HuH-7 (cell line): ENCODE measurements at regions not wholly inside any gene's neighbourhood (a gene's known extent, or its start where the extent isn't known, plus 50 kb on each side); places are given as distances from the start of the nearest gene placed in this dataset.

Source experiments
- DNase-seq: peaks from one replicate; pipeline ENCODE4 v3.0.0; 2011; ENCODE audit warnings: low spot score

DNA sequence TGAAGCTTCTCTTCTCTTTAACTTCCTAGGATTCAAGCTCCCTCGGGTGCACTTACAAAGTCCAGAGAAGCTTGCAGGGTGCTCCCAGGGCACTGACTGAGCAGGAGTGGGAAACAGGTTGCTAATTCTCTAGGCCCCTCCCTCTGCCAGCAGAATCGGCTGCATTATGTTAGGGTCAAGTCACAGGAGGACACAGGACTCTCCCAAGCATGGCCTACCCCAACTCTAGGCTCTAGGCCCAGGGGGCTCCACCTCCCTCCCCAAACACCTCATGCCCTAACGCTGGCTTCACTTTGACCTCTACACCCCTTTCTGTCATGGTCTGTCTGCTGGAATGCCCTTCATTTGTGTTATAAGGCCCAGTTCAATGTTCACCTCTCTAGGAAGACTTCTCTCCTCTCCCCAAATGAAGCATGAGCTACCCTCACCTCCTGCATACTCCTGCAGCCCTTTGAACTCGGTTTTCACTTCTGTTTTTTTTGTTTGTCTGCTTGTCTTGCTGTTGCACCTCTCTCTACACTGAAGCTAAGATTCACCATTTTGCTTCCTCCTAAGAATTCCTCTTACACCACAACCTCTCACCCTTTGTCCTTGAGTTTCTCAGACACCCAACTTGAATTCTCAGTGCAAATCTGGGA, 521.8 kb upstream of the ID2 start:
- no peak for DNase-seq

DNA sequence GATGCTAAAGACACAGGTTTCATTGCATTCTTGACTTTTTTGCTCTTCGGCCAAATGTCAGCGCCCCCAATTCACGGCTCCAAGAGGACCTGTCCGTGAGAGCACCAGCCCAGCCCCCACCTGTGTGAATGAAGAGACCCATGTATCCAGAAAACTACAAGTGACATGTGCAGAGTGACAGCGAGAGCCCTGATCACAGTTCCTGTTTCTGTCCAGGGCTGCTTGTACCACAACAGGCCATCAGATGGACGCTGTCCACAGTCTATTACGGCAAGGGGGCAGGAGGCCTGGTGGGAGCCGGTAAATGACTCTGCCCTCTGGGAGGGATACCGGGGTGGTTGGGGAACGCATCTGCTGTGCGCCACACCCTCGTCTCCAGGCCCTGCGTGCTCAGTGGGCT, 520.9 kb upstream of the ID2 start:
- no peak for DNase-seq

DNA sequence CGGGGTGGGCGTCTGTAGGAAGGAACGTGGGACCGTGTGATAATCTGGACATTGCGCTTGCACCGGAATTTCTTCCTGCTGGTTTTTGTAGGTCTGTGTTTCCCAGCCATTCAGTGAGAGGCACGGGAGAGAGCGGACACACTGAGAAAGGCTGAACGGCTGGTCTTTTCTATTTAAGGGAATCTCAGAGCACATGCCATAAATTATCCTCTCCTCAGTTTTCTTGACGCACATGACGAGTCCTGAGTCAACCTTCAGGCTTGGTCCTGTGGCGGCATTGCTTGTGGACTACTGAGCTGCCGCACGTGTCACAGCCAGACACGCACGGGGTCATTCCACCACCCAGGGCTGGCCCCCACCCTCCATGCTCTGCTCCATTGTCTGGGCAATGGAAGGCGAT, 519.3 kb upstream of the ID2 start:
- DNase-seq: no peak

DNA sequence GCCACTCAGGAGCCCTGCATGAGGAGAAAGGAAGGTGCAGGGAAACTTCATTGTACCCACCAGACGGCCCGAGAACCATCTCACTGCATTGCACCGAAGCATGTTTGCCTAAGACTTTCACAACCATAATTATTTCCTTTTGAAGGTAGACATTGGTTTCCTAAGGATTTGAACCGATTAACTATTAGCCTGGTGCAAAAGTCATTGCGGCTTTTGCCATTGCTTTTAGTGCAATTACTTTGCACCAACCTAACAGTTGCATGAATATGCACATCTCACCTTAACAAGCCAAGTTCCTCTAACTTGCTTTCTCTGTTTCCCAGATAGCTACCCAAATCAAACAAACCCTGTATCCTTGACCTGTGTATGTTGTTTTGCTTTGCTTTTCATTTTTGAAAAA, 516.3 kb upstream of the ID2 start:
- DNase-seq: no peak

DNA sequence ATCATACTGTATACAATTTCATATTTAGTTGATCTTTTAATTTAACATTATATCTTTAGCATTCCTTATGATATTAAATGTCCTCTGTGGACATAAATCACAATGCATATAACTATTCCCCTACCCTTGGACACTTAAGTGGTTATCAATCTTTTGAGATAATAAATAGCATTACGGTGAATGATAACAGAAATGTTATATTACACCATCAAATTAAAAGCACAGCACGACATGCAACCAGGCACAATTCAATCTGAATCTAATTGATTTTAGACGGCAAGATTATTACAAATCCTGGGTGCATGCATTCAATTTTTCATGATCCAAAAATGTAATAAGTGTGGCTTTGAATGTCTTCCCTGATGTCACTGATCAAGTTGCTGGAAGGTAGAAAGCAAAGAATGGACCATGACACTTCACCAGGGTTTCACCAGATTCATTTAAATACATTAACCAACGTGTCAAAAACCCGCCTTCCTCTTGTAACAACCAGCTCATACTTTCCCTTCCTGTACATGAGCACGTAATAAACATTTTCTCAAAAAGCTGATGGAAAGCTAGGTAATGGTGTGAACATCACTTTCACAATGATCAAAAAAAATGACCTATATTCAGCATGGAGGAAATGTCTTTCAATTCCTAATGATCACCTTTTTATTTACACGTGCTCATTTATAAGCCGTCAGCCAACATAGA, 513.7 kb upstream of the ID2 start:
- DNase-seq: no peak

DNA sequence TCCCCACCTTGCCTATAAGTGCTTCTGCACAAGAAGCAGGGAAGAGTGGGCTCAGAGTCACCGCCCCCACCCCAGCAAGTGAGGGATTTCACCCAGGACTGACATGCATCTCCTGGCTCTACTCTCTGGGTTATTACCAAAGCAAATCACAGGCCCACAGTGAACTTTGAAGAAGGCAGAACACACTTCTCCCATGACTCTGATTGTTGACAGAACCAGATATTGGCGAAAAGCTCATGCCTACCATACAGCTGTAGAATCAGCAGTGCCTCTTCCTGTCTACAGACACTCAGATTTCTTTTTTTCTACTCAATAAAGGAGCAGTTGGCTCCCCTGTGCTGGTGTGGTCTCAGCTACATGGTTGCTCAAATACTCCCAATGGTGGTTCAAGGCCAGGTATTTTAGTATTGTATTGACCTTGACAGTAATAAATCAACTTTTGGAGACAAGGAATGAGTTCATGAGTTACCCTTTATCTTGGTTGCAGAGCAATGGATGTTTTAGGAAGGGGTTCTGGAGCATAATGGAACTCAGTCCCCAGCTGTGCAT, 512.9 kb upstream of the ID2 start:
- DNase-seq: no peak

DNA sequence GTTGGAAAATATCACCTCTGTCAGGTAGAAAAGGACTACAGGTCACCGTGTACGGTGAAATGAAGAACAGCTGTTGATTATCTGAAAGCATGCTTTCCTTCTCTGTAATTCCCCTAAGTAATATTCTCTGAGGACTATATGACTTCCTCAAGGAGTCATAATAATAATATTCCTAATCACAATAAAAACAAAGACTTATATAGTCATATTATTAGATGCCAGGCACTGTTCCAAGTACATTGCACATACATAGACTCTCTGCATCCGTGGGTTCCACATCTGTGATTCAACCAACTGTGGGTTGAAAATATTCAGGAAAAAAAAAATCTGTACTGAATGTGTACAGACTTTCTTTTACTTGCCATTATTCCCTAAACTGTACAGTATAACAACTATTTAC, 512.4 kb upstream of the ID2 start:
- DNase-seq: no peak

DNA sequence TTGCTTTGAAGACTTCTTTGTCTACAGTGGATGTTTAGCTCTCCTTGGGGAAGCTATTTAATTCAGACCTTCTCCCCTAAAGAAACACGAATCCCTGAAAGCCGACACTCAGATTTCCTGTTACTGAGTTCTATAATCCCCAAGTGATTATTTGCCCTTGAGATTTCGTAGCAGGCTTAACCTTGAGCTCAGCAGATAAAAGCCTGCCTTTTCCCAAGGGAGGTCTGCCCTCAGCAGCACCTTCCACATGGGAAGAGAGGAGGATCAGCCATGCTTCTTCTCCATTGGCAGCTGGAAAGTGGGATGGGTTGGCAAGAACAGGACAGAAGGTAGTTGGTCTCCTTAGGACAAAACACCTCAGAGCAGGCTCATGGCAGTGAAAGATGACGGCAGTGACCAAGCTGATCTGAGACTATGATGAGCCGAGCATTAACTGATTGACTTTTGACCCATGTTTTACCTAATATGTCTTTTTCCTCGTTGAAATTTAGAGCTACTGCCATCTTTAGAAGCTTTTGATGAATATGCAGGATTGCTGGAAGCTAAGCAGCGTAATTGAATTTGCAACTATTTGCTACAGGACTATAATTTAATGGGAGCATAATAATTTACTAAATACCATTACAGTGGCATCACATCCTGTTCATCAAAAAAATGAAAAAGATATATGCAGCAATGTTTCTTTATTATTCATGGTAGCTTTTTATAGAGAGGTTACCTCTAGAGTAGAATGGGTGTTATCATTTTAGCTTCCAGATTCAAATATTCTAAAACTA, 511.1 kb upstream of the ID2 start:
- no peak for DNase-seq

DNA sequence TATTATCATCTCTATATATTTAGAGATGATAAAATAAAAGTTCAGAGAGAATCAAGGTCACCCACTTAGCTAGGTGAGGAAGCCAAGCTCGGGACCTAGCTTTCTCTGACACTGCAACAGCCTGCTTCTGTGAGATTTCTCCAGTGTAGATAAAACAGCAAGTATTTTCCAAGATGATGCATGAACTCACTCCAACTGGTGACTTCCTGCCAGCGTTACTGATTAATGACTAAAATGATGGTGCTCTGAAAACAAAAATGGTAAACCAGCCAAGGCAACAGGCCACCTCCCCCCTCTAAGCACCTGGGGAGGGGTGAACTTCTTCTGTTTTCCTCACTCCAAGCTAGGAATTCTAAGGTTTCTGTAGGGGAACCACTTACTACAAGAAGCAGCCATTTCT, 510.2 kb upstream of the ID2 start:
- no peak for DNase-seq

DNA sequence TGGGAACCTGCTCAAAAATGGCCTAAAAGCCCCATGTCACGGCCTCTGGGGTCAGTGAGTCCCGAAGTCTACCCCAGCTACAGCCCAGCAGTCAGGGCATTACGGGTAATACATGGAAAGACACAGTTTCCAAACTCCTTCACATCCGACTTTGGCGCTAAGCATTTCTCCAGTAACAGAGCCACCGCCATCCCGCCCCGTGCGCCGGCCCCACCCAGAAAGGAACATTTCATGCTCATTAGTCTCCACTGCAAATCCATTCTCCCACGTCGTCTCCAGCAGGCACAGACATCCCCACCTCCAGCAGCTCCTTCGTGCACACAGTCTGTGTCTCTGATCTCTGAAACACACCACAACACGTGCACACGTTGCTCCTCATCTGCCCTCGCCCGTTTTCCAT, 509.2 kb upstream of the ID2 start:
- no peak for DNase-seq

DNA sequence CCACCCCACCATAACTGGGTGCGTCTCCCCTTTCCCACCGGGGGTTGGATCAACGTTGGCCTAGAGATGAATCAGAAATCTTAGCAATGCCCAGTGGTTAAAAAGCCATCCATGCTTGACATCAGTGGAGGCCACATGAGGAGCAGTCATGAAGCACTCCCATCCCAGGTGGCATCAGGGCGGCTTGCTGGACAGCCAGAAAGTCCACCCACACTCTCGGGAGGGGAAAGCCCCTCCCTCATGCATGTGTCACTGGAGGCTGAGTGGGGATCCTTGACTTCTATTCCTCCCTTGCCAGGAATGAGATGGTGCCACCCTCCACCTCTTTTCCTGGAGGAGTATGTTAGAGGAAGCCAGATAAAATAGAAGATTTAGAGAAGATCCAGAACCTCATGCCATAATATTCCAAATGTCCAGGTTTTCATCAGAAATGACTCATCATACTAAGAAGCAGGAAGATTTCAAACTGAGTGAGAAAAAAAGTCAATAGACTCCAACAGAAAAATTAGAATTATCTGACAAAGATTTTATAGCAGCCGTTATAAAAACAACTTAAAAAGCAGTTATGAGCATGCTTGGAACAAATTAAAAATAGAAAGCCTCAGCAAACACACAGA, 507.1 kb upstream of the ID2 start:
- no peak for DNase-seq

DNA sequence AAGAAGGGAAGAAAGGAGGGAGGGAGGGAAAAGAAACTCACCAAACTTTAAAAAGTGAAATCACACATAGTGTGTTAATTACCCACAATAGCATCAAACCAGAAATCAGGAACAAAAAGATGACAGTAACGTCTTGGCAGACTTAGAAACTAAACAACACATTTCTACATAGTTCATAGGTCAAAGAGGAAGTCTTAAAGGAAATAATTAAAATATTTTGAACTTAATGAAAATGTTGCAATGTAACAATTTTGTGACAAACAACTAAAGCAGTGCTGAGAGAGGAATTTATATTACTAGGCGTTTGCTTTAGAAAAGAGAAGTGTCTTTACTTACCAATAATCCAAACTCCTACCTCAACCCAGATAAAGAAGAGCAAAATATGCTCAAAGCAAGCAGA, 505.0 kb upstream of the ID2 start:
- DNase-seq: no peak

DNA sequence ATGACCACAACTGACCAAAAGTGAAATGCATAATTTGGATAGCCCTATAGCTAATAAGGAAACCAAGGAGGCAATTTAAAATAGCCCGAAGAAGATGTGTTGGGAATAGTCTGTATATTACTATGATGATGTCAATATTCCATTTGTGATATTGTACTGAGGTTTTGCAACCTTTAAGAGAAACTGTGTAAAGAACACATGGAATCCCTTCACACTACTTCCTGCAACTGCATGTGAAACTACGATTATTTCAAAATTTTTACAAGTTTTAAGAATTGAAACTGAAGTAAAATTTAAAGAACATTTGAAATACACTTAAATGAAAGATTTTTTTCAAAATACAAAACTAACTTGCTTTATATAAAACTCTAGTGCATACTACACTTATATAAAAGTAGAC, 504.3 kb upstream of the ID2 start:
- no peak for DNase-seq

DNA sequence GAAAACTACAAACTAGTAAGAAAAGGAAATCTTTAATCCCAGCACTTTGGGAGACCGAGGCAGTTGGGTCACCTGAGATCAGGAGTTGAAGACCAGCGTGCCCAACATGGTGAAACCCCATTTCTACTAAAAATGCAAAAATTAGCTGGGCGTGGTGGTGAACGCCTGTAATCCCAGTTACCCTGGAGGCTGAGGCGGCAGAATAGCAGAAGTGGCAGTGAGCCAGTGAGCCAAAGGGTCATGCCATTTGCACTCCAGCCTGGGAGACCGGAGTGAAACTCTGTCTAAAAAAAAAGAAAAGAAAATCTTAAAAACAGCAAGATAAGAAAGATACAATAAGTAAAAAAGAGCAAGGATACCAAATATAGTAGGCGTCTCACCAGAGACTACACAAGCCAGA, 502.9 kb upstream of the ID2 start:
- DNase-seq: no peak

DNA sequence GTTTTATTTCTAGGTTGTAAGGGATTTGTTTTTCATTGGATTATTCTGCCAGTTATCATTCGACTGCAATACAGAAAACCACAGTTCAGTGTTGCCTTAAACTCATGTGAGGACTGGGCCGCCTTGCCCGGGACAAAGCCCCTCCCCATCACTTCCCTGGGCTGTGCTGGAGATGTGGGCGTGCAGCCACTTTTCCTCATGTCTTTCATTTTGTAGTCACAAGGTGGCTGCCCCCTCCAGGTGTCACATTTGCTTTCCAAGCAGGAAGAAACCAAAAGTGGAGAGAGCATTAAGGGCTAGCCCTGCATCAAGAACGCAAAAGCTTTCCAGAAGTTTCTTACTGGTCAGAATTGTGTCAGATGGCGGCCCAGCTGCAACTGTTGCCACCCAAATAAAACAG, 492.5 kb upstream of the ID2 start:
- DNase-seq: no peak

DNA sequence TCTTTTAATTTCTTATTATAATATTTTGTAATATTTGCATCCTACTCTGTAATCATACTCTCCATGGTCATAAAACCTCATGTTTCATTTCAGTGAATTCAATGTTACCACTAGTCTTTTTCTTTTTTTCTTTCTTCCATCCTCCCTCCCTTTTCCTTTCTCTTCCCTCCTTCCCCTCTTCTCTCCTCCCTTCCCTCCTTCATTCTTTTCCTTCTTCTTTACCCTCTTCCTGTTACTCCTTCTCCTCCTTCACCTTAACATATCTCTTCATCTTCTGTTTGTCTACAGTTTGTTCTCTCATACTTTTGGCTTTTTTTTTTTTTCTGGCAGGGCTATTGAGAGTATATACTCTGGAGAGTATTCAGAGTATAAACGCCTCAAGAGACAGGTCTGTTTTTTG, 491.6 kb upstream of the ID2 start:
- no peak for DNase-seq

DNA sequence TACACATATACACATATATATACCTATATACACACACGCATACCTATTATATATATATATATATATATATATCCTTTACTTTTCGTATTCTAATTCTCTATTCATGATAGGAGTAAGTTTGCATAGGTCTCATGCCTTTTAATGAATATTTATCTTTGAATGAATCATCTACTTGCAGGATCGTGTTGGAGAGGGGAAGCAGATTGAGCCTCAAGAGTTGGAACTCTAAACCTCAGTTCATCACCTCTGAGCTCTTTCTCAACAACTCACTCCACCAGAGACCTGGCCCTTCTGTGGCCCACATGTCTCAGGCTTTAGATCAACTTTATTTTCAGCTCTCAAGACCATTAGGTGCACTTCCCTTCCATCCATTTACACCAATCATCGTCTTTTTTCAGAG, 490.4 kb upstream of the ID2 start:
- DNase-seq: no peak

DNA sequence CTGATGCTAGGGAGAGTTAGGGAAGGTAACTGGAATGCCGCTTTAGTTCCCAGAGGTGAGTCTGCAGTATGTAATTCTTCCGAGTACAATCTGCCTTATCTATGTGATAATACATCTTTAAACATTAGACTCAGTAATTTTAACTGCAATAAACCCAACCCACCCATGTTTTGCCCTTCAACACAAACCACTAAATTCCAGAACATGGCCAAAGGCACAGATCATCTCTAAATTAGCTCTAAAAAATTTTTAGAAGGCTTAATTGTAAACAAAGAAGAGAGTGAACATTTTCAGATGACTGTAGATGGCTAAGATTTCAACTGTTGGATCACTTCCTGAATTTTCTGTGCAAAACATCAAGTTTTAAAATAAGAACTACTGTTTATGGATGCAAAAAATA, 488.7 kb upstream of the ID2 start:
- no peak for DNase-seq

DNA sequence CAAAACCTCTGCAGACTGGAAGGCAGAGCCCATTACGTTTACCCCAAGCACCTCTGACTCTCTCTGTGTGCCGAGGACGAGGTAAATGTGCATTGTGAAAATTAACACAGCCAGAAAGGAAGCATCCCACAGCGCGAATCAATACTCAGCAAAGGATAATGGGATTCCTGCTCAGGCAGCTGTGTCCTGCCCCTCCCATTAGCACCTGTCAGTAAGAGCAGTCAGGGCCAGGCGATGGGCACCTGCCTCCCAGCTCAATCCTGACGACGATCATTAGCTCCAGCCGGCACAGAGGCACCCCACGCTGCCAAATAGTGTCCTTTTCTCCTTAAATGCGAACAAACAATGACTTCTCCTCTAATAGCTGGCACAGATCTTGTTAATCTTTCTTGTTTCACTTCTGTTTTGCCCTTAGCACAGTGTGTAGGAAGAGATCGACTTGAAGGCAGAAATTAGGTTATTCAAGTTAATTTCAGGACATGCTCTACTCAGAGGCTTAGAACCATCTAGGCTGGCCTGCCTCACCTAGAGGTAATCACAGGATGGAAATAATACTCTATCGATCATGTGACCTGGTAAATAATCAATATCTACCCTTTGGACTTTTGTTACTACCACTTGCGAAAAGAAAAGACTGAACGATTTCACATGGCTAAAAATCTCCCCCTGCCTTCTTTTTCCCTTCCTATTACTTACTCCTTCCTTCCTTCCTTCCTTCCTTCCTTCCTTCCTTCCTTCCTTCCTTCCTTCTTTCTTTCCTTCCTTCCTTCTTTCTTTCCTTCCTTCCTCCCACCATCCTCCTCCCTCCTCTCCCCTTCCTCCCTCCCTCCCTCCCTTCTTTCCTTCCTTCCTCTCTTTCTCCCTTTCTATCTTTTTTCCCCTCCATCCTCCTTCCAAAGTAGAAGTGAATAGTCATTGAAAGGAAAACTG, 487.9 kb upstream of the ID2 start:
- peak; percentile 22 for DNase-seq

DNA sequence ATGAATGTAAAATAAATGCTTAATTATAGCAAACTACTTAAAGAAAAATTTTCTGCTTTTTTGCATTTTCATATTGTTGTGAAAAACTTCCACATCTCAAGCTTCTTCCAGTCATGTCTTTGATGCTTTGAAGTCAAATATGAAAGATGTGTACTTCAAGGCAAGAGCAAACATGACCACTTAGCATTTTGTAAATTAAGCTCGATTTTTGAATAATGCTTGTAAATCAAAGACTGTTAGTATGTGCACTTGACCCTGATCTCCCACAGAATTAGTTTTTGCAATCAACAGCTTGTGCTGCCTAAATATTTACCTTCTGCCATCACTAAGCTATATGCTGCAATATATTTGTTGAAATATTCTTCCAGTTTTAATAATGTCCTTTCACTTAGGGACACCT, 486.1 kb upstream of the ID2 start:
- no peak for DNase-seq

DNA sequence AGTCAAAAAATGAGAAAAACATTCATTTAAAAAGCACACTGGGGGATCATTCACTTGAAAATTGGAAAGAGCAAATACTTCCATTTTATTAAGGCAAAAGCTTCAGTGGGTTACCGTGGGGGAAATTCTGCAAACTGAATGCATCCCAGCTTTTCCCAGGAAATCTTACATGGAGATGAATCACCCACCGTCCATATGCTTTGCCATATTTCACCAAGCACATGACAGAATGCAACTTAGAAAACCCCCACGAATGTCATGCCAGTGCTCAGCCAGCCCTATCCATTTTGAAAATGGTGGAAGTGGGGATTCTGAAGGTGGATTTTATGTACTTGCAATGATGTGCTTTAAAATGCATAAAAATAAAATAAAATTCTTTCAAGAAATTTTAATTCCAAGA, 485.5 kb upstream of the ID2 start:
- DNase-seq: no peak

DNA sequence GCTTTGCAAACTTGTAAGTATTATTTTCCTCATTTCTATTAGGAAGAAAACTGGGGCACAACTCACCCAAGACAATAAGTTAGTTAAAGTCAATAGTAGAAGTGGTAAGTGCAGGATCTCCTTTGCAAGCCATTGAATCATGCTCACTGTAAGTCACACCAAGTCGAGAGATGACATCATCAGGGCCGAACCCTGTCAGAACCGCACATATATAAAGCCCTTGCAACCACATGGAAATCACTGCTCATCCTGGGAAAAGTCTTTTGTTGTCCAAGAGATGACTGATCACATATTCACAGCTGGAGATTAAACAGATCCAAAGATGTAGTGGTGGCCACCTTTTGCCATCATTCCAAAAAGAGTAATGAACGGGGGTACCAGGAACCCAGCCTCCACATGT, 484.8 kb upstream of the ID2 start:
- DNase-seq: no peak
